IMR-90 (cell line): ENCODE measurements at regions not wholly inside any gene's neighbourhood (a gene's known extent, or its start where the extent isn't known, plus 50 kb on each side); places are given as distances from the start of the nearest gene placed in this dataset.

Experiments used
- BHLHE40 ChIP-seq: fragments of 150-350 bp; IDR thresholded peaks from 2 replicates; pipeline ENCODE4 v1.6.1; 2016; ENCODE audit warnings: mild to moderate bottlenecking, low read depth, low read length
- CHD1 ChIP-seq: IDR thresholded peaks from 2 replicates; pipeline ENCODE4 v1.6.1; 2012; ENCODE audit warnings: low read depth, low read length, improper control_type of control experiment
- CTCF ChIP-seq: conservative IDR thresholded peaks from 2 replicates; pipeline ENCODE4 v1.5.1; 2012; ENCODE audit warnings: mild to moderate bottlenecking, low read depth, low read length, improper control_type of control experiment
- MAZ ChIP-seq: IDR thresholded peaks from 2 replicates; pipeline ENCODE4 v1.6.1; 2012; ENCODE audit warnings: low read depth, mild to moderate bottlenecking, low read length, improper control_type of control experiment, moderate library complexity, borderline replicate concordance
- MXI1 ChIP-seq: IDR thresholded peaks from 2 replicates; pipeline ENCODE4 v1.6.1; 2012; ENCODE audit warnings: low read depth, mild to moderate bottlenecking, low read length, moderate library complexity, borderline replicate concordance
- POLR2A ChIP-seq: IDR thresholded peaks from 2 replicates; pipeline ENCODE4 v1.6.1; 2012; ENCODE audit warnings: mild to moderate bottlenecking, low read depth, low read length
- RAD21 ChIP-seq: IDR thresholded peaks from 2 replicates; pipeline ENCODE4 v1.6.1; 2012; ENCODE audit warnings: low read length, improper control_type of control experiment
- RFX5 ChIP-seq: IDR thresholded peaks from 2 replicates; pipeline ENCODE4 v1.8.0; 2012; ENCODE audit warnings: low read depth, mild to moderate bottlenecking, low read length, moderate library complexity
- TF ChIP-seq, protein P1 (sequence below): fragments of 150-350 bp; IDR thresholded peaks from 2 replicates; pipeline ENCODE4 v1.6.1; 2017; ENCODE audit warnings: mild to moderate bottlenecking, antibody characterized with exemption, low read length, low read depth

GRCh38 chr21:32209580-32209979 lies 69.3 kb downstream of the MIS18A start:
- no peak for TF ChIP-seq POLR2A
- no peak for TF ChIP-seq CHD1
- no peak for TF ChIP-seq CTCF
- no peak for TF ChIP-seq RAD21
- no peak for TF ChIP-seq MAZ
- TF ChIP-seq BHLHE40, result no peak
- TF ChIP-seq, protein P1, sequence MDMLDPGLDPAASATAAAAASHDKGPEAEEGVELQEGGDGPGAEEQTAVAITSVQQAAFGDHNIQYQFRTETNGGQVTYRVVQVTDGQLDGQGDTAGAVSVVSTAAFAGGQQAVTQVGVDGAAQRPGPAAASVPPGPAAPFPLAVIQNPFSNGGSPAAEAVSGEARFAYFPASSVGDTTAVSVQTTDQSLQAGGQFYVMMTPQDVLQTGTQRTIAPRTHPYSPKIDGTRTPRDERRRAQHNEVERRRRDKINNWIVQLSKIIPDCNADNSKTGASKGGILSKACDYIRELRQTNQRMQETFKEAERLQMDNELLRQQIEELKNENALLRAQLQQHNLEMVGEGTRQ, result no peak
- no peak for TF ChIP-seq RFX5
- no peak for TF ChIP-seq MXI1
